ENCODE measurements at regions not wholly inside any gene's neighbourhood (a gene's known extent, or its start where the extent isn't known, plus 50 kb on each side); places are given as distances from the start of the nearest gene placed in this dataset.

- TF ChIP-seq CTCF (IDR thresholded peaks at IDR 0.05), result no peak
- no peak for TF ChIP-seq EZH2 (IDR thresholded peaks at IDR 0.05; ENCODE audit: borderline replicate concordance, insufficient read depth, low read depth, low read length, poor library complexity, severe bottlenecking)
Measured at GRCh38 chr9:126069400-126069955, 257.2 kb upstream of the MVB12B start.
